AG04450 (cell line): ENCODE measurements at regions not wholly inside any gene's neighbourhood (a gene's known extent, or its start where the extent isn't known, plus 50 kb on each side); places are given as distances from the start of the nearest gene placed in this dataset.

ENCODE experiments used
- CTCF ChIA-PET: fragments of 300-600, 350-600 bp; formaldehyde crosslinking; extraction: SDS; loops from one replicate; lab custom pipeline; 2022; ENCODE audit warnings: antibody characterized with exemption, inconsistent platforms; lab: Charles Lee
- POLR2A ChIA-PET: fragments of 350-600 bp; formaldehyde crosslinking; extraction: SDS; loops from one replicate; lab custom pipeline; 2021; ENCODE audit warnings: antibody characterized with exemption, inconsistent platforms; lab: Yijun Ruan, JAX
- DNase-seq: peaks from one replicate; pipeline ENCODE4 v3.0.0-alpha.2; 2011; ENCODE audit warnings: low read depth, low spot score
- H3K27ac ChIP-seq: one replicate; pipeline ENCODE4 v1.5.1; 2012; ENCODE audit warnings: low read depth, low read length, control low read depth
- H3K27me3 ChIP-seq: one replicate; pipeline ENCODE4 v1.6.0; 2012; ENCODE audit warnings: low read length; ENCODE audit not compliant: control insufficient read depth, insufficient read depth
- H3K4me3 ChIP-seq: 2 replicates; pipeline ENCODE4 v1.5.1; 2011; ENCODE audit warnings: mild to moderate bottlenecking, low read depth, low read length, control low read depth
- H3K9me3 ChIP-seq: 2 replicates; pipeline ENCODE4 v1.5.1; 2012; ENCODE audit warnings: low read length; ENCODE audit not compliant: control insufficient read depth, insufficient read depth
- TF ChIP-seq, protein P1 (sequence below): IDR thresholded peaks from 2 replicates; pipeline ENCODE4 v1.5.1; 2011; ENCODE audit warnings: low read depth, low read length, control low read depth, inconsistent platforms

DNA sequence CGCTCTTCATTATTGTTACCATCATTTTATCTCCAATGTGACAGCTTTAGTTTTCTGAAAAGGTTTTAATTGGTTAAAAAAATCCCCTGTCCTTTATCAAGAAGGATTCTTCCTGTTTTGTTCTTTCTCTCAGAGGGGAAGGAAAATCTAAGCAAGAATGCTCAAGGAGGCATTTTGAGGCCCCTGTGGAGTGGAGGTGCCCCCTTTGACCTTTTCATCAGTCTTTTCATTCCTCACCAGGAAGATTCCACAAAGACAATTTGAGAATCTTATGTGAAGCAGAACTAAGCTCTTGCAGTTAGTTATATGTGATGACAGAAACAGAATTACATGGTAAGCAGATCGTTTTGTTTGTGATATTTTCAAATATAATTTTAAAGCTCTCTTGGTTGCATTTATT, 489.6 kb downstream of the MAN2A1 start:
- no peak overlapping the region for H3K27ac ChIP-seq
- ChIA-PET POLR2A (no interaction called here), CTCF (no interaction called here)

DNA sequence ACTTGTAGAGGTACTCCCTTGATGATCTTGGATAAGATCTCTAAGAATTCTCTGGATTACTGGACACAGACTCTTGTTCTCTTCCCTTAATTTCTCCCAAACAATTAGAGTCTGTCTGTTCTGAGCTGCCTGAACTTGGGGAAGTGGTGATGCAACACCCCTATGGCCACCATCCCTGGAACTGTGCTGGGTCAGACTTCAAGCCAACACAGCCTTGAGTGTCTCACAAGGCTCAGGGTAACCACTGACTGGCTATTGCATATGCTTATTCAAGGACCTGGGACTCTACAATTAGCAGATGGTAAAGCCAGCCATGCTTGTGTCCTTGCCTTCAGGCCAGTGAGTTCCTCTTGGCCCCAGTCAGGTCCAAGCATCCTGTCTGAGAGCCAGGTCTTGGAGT, 504.5 kb downstream of the MAN2A1 start:
- Histone ChIP-seq H3K4me3 (no peak overlapping the region), H3K9me3 (peaks cover 11% of the 10 kb centered on the region; the same call in 1 of the 2 replicates), H3K27ac (no peak overlapping the region), H3K27me3 (no peaks in the 10 kb centered on the region)
- ChIA-PET POLR2A (no interaction called here), CTCF (no interaction called here)
- TF ChIP-seq, protein P1, sequence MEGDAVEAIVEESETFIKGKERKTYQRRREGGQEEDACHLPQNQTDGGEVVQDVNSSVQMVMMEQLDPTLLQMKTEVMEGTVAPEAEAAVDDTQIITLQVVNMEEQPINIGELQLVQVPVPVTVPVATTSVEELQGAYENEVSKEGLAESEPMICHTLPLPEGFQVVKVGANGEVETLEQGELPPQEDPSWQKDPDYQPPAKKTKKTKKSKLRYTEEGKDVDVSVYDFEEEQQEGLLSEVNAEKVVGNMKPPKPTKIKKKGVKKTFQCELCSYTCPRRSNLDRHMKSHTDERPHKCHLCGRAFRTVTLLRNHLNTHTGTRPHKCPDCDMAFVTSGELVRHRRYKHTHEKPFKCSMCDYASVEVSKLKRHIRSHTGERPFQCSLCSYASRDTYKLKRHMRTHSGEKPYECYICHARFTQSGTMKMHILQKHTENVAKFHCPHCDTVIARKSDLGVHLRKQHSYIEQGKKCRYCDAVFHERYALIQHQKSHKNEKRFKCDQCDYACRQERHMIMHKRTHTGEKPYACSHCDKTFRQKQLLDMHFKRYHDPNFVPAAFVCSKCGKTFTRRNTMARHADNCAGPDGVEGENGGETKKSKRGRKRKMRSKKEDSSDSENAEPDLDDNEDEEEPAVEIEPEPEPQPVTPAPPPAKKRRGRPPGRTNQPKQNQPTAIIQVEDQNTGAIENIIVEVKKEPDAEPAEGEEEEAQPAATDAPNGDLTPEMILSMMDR = no peak
- DNase-seq = no peak

More for the DNA sequence above, 489.6 kb downstream of the MAN2A1 start:
- DNase-seq = no peak
- TF ChIP-seq, protein P1 = no peak
- Histone ChIP-seq H3K27me3 (no peaks in the 10 kb centered on the region), H3K4me3 (no peak overlapping the region), H3K9me3 (no peaks in the 10 kb centered on the region; the same call in 1 of the 2 replicates)

DNA sequence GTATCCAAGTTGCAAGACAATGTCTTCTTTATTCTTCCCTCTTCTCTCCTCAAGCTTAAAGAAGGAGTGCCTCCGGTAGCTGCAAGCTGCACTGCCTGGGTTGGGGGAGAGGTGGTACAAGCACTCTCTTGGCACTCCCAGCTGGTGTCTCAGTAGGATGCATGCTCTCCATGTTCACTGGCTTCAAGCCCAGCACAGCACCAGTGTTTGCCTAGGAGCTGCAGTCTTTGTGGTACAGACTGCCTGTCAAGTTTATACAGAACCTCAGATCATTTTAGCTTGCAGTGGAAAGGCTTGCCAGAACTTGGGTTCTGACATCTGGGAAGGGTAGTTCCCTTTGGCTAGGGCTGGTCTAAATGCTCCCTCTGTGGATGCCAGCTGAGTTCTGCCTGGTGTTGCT, 505.6 kb downstream of the MAN2A1 start:
- no peaks in the 10 kb centered on the region for H3K27me3 ChIP-seq
- H3K9me3 ChIP-seq = peaks cover 11% of the 10 kb centered on the region; the same call in 1 of the 2 replicates
- POLR2A ChIA-PET = no interaction called here
- TF ChIP-seq, protein P1 = no peak
- H3K4me3 ChIP-seq = no peak overlapping the region
- H3K27ac ChIP-seq = no peak overlapping the region
- DNase-seq = no peak
- CTCF ChIA-PET = no interaction called here

DNA sequence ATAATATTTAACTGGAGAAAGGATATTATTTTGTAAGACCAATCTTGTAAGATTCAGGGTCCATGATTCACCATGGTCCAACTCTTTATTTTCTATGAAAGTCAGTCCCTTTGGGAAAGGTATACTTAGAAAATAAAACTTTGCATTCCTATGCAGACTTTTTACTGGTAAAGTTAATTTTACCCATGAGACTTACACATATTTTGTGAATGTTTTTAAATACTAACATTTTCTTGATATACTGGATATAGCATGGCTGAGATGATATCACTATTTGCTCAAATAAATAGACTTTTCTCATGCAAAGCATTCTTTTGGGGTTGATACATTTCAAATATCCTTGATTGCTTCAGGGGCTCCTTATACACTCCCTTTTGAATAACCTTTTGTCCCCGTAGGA, 512.1 kb downstream of the MAN2A1 start:
- Histone ChIP-seq H3K27me3 (no peaks in the 10 kb centered on the region), H3K9me3 (no peaks in the 10 kb centered on the region), H3K4me3 (no peak overlapping the region), H3K27ac (no peak overlapping the region)
- no peak for DNase-seq
- CTCF ChIA-PET = no interaction called here
- POLR2A ChIA-PET = no interaction called here
- TF ChIP-seq, protein P1 = no peak

DNA sequence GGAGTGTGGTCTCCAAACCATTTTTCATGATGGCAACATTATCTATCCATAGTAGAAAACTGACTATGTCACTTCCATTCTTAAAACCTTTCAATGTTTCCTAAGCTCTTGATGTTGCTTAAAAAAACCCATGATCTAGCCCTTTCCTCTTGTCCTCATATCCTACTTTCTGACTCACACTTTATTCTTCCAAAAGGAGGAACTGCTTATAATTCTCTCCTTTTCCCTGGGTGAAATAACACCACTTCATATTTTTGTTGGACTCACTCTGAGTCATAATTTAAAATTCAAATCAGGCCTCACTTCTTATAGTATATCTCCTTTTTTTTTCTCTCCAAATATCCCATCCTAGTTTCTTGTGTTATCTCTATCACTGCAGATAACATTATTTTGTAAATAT, 513.9 kb downstream of the MAN2A1 start:
- TF ChIP-seq, protein P1 = no peak
- ChIA-PET POLR2A (no interaction called here), CTCF (no interaction called here)
- H3K27me3 ChIP-seq = no peaks in the 10 kb centered on the region
- H3K27ac ChIP-seq = no peak overlapping the region
- no peak for DNase-seq
- H3K9me3 ChIP-seq = no peaks in the 10 kb centered on the region
- no peak overlapping the region for H3K4me3 ChIP-seq
